Thoracic aorta (tissue), 2 donors: ENCODE measurements at regions not wholly inside any gene's neighbourhood (a gene's known extent, or its start where the extent isn't known, plus 50 kb on each side); places are given as distances from the start of the nearest gene placed in this dataset.

ENCODE experiments used
- ATAC-seq: fragments of 150-250 bp; one replicate; pipeline ENCODE4 v1.8.0; 2017; ENCODE audit warnings: low read depth; ENCODE audit not compliant: insufficient number of reproducible peaks, low FRiP score
- DNase-seq: peaks from one replicate; pipeline ENCODE4 v3.0.0-alpha.2; 2020; ENCODE audit warnings: low spot score
- H3K27ac ChIP-seq, 2 donors: fragments of 200-600 bp; sonication (generic); 1 replicate in 1 of 2; 2 replicates in 1 of 2; pipeline ENCODE4 v1.5.1; 2016; ENCODE audit warnings: mild to moderate bottlenecking in 2 of 2, moderate library complexity in 2 of 2
- H3K27me3 ChIP-seq: fragments of 200-600 bp; sonication (generic); replicated peaks from 2 replicates; pipeline ENCODE4 v1.6.0; 2016; ENCODE audit warnings: mild to moderate bottlenecking; ENCODE audit not compliant: insufficient read depth
- H3K36me3 ChIP-seq: fragments of 200-600 bp; sonication (generic); one replicate; pipeline ENCODE4 v1.5.1; 2016
- H3K4me1 ChIP-seq, 2 donors: fragments of 200-600 bp; sonication (generic); 1 replicate in 1 of 2; 2 replicates in 1 of 2; pipeline versions ENCODE4 v1.5.1 to v1.6.0; 2016; ENCODE audit warnings: low read depth in 2 of 2, mild to moderate bottlenecking in 1 of 2; ENCODE audit not compliant: control insufficient read depth in 1 of 2
- H3K4me3 ChIP-seq: fragments of 200-600 bp; sonication (generic); 2 replicates; pipeline ENCODE4 v1.5.1; 2016; ENCODE audit warnings: mild to moderate bottlenecking
- H3K9me3 ChIP-seq: fragments of 200-600 bp; sonication (generic); 2 replicates; pipeline ENCODE4 v1.5.1; 2016
- TF ChIP-seq, protein P1 (sequence below): fragments of 200-600 bp; sonication (generic); IDR thresholded peaks from one replicate; pipeline ENCODE4 v1.5.1; 2019; ENCODE audit warnings: antibody characterized with exemption

DNA sequence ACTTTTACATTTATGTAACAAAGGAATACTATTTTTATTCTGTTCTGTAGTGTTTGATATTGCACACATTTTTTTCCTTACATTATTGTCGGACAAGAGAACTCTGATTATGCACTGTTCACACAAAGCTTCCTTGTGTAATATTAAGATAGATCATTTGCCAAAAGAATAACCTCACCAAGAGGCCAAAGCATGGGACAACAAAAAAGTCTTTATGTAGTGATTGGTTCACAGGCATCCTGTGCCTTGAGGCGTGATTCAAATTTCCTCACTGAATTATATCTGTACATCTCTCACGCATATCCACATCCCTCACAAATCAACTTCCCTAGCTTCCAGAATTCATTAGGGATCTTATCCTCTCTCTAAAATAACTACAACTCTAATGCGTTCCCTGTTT, 642.7 kb downstream of the NR4A2 start:
- Histone ChIP-seq H3K36me3 (no peaks in the 10 kb centered on the region), H3K4me3 (no peak overlapping the region), H3K27me3 (no peaks in the 10 kb centered on the region), H3K9me3 (no peaks in the 10 kb centered on the region), H3K4me1 (no peaks in the 10 kb centered on the region), H3K27ac (no peak overlapping the region)
- DNase-seq = no peak
- no peak for ATAC-seq
- TF ChIP-seq, protein P1, sequence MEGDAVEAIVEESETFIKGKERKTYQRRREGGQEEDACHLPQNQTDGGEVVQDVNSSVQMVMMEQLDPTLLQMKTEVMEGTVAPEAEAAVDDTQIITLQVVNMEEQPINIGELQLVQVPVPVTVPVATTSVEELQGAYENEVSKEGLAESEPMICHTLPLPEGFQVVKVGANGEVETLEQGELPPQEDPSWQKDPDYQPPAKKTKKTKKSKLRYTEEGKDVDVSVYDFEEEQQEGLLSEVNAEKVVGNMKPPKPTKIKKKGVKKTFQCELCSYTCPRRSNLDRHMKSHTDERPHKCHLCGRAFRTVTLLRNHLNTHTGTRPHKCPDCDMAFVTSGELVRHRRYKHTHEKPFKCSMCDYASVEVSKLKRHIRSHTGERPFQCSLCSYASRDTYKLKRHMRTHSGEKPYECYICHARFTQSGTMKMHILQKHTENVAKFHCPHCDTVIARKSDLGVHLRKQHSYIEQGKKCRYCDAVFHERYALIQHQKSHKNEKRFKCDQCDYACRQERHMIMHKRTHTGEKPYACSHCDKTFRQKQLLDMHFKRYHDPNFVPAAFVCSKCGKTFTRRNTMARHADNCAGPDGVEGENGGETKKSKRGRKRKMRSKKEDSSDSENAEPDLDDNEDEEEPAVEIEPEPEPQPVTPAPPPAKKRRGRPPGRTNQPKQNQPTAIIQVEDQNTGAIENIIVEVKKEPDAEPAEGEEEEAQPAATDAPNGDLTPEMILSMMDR = no peak

DNA sequence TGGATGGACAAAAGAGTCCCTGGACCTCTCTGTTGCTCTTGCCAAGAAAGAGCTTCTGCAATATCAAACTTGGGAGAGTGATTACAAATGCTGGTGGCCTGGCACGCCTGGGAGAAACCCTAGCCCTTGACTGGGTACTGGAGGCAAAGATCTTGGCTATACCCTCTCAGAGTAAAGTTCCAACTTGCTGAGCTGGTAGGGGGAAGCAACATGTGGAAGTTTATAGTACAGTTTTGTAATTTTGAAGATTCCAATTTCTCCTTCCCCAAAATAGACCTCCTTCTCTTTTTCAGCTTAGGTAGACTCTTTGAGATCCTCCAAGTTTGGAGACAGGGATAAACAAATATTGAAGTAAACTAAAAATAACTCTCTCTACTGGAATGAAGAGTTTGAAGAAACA, 645.3 kb downstream of the NR4A2 start:
- H3K9me3 ChIP-seq = no peaks in the 10 kb centered on the region
- TF ChIP-seq, protein P1 = no peak
- no peaks in the 10 kb centered on the region for H3K27me3 ChIP-seq
- DNase-seq (no peak), ATAC-seq (no peak)
- H3K4me1 ChIP-seq = no peaks in the 10 kb centered on the region
- H3K4me3 ChIP-seq = no peak overlapping the region
- H3K27ac ChIP-seq = no peak overlapping the region
- H3K36me3 ChIP-seq = no peaks in the 10 kb centered on the region

DNA sequence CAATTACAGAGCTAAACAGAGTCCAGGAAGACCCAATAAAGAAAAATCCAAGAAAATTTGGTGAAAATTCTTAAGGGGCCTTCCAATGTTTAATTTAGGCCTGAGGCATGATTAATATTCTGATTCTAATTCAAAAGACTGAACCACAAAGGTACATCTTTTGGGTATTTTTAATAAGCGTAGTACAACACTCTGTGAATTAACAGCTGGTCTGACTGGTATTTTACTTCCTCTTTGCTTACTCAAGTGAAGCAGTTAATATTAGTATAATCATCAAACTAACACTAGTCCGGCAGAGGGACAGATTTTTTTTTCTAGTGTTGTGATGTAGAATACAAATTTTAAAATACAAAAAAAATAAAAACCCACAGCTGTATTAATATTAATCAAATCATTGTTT, 652.9 kb downstream of the NR4A2 start:
- Histone ChIP-seq H3K27me3 (no peaks in the 10 kb centered on the region), H3K36me3 (no peaks in the 10 kb centered on the region), H3K4me3 (no peak overlapping the region), H3K27ac (no peak overlapping the region), H3K9me3 (no peaks in the 10 kb centered on the region), H3K4me1 (no peaks in the 10 kb centered on the region)
- TF ChIP-seq, protein P1 = no peak
- ATAC-seq (no peak), DNase-seq (no peak)

DNA sequence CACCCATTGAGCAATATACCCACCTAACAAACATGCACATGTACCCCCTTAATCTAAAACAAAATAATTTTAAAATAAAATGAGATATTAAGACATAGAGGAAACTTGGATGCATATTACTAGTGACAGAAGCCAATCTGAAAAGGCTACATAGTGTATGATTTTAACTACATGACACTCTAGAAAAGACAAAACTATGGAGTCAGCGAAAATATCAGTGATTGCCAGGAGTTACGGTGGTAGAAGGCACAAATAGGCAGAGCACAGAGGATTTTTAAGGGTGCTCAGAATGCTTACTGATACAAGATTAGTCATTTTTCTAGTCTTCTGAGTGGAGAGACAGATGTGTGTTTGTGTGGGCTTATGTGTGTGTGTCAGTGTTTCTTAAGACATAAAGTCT, 656.6 kb downstream of the NR4A2 start:
- TF ChIP-seq, protein P1 = no peak
- Histone ChIP-seq H3K9me3 (no peaks in the 10 kb centered on the region), H3K36me3 (no peaks in the 10 kb centered on the region), H3K4me3 (no peak overlapping the region), H3K27me3 (no peaks in the 10 kb centered on the region), H3K4me1 (no peaks in the 10 kb centered on the region), H3K27ac (no peak overlapping the region)
- no peak for DNase-seq
- ATAC-seq = no peak

DNA sequence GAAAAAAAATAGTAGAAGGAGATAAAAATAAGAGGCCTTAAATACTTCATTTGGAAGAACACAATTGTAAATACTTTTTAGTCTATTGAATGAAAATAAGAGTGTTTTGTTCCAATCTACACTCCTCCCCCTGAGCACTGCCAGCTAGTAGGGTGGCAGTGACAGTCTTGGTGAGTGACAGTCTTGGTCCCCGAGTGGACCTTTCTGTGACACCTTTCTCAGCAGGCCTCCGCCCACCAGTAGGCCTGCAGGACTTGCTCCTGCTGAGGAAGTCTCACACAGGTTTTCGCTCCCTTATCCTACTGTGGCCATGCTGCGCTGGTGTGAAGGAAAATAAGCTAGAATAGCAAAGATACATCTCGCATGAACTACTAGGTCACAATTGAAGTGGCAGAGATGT, 666.8 kb downstream of the NR4A2 start:
- no peak overlapping the region for H3K4me3 ChIP-seq
- TF ChIP-seq, protein P1 = no peak
- H3K36me3 ChIP-seq = no peaks in the 10 kb centered on the region
- H3K27ac ChIP-seq = no peak overlapping the region
- H3K9me3 ChIP-seq = no peaks in the 10 kb centered on the region
- DNase-seq (no peak), ATAC-seq (no peak)
- no peaks in the 10 kb centered on the region for H3K27me3 ChIP-seq
- H3K4me1 ChIP-seq = no peaks in the 10 kb centered on the region
